Keratinocyte (primary cell): ENCODE measurements at regions not wholly inside any gene's neighbourhood (a gene's known extent, or its start where the extent isn't known, plus 50 kb on each side); places are given as distances from the start of the nearest gene placed in this dataset.

ENCODE experiments used
- CTCF ChIP-seq, 3 experiments: IDR thresholded peaks in 1 of 3; conservative IDR thresholded peaks in 1 of 3; optimal IDR thresholded peaks in 1 of 3; 2 replicates in 2 of 3; 3 replicates in 1 of 3; pipeline versions ENCODE3 to v1.5.1; 2011; ENCODE audit warnings: low read length in 3 of 3, mild to moderate bottlenecking in 3 of 3, moderate library complexity in 2 of 3, control low read depth in 1 of 3, inconsistent platforms in 1 of 3; ENCODE audit not compliant: insufficient read depth in 2 of 3; ENCODE audit errors: extremely low read depth in 1 of 3
- EZH2 ChIP-seq: IDR thresholded peaks from one replicate; pipeline ENCODE4 v1.6.1; 2012; ENCODE audit warnings: inconsistent platforms, mild to moderate bottlenecking, low read length, moderate library complexity

- no peak for TF ChIP-seq CTCF (optimal IDR thresholded peaks at IDR 0.05 in 1 of 3, IDR thresholded peaks at IDR 0.05 in 1 of 3, conservative IDR thresholded peaks at IDR 0.05 in 1 of 3; ENCODE audit: extremely low read depth in 1 of 3, insufficient read depth in 2 of 3, low read length in 3 of 3)
- no peak for TF ChIP-seq EZH2
These were observed 782.2 kb upstream of the RGMB start for GRCh38 chr5:97991236-97991635.
